HepG2 (cell line): ENCODE measurements at regions not wholly inside any gene's neighbourhood (a gene's known extent, or its start where the extent isn't known, plus 50 kb on each side); places are given as distances from the start of the nearest gene placed in this dataset.

Experiments
- ATAC-seq: fragments of 200-7000 bp; cut with Tn5 transposase; 3 replicates; pipeline ENCODE4 v1.9.1; 2020; ENCODE audit warnings: mild to moderate bottlenecking, moderate library complexity
- BruUV-seq: library from RNA; stranded (reverse); fragments of 400-500 nt; replicated peaks from 2 replicates; lab custom pipeline; 2021; lab: Mats Ljungman, UMichigan
- CTCF ChIA-PET: fragments of 300-600 bp; formaldehyde crosslinking; extraction: SDS; loops from one replicate; lab custom pipeline; 2021; ENCODE audit warnings: low total read pairs, inconsistent platforms, low intra/inter-chr PET ratio; lab: Yijun Ruan, JAX
- POLR2A ChIA-PET: fragments of 350-600 bp; sonication (Branson Sonifier 250); formaldehyde crosslinking; loops from one replicate; lab custom pipeline; 2020; ENCODE audit warnings: antibody characterized with exemption, inconsistent platforms; lab: Yijun Ruan, JAX
- DNase-seq: peaks from one replicate; pipeline ENCODE4 v3.0.0-alpha.2; 2015; ENCODE audit warnings: low spot score
- FAIRE-seq: peaks from 3 replicates; lab custom pipeline; 2011; peaks lifted over from hg19 to GRCh38; lab: Jason Lieb, UNC
- H2AFZ ChIP-seq: one replicate; pipeline ENCODE4 v1.6.1; 2011; ENCODE audit warnings: low read length, inconsistent platforms
- H3K27ac ChIP-seq: fragments of 300-600 bp; 3 replicates; pipeline ENCODE4 v1.8.0; 2011; ENCODE audit warnings: mixed run types, mild to moderate bottlenecking, mixed read lengths, low read length, inconsistent platforms; ENCODE audit not compliant: insufficient read depth; ENCODE audit errors: extremely low read length
- H3K27me3 ChIP-seq, 2 experiments: fragments of 200-600 bp in 1 of 2; 2 replicates in 1 of 2; 3 replicates in 1 of 2; pipeline versions ENCODE4 v1.6.0 to v1.8.0; 2011; ENCODE audit warnings: low read length in 2 of 2, mild to moderate bottlenecking in 2 of 2, moderate library complexity in 2 of 2, inconsistent platforms in 1 of 2; ENCODE audit not compliant: insufficient read depth in 2 of 2, control insufficient read depth in 1 of 2
- H3K36me3 ChIP-seq, 2 experiments: fragments of 200-600 bp in 1 of 2; replicated peaks in 1 of 2; 2 replicates in 1 of 2; 3 replicates in 1 of 2; pipeline versions ENCODE4 v1.5.1 to v1.8.0; 2011; ENCODE audit warnings: low read length in 2 of 2, inconsistent platforms in 1 of 2; ENCODE audit not compliant: insufficient read depth in 2 of 2, control insufficient read depth in 1 of 2
- H3K4me1 ChIP-seq: 2 replicates; pipeline ENCODE4 v1.5.1; 2012; ENCODE audit warnings: low read length, inconsistent platforms; ENCODE audit not compliant: insufficient read depth
- H3K4me2 ChIP-seq: 2 replicates; pipeline ENCODE4 v1.6.0; 2011; ENCODE audit warnings: low read depth, low read length, inconsistent platforms
- H3K4me3 ChIP-seq, 3 experiments: fragments of 200-600 bp in 1 of 3; sonication (generic), shearing (Covaris generic) in 1 of 3; replicated peaks in 1 of 3; 2 replicates each; pipeline ENCODE4 v1.5.1; 2011 to 2016; ENCODE audit warnings: low read length in 3 of 3, inconsistent platforms in 2 of 3, low read depth in 2 of 3, mild to moderate bottlenecking in 2 of 3, control low read depth in 1 of 3, mixed read lengths in 1 of 3; ENCODE audit not compliant: insufficient read depth in 1 of 3
- H3K79me2 ChIP-seq: one replicate; pipeline ENCODE4 v1.6.1; 2011; ENCODE audit warnings: low read length, inconsistent platforms; ENCODE audit not compliant: insufficient read depth
- H3K9ac ChIP-seq: 2 replicates; pipeline ENCODE4 v1.6.0; 2011; ENCODE audit warnings: mild to moderate bottlenecking, low read depth, low read length, inconsistent platforms; ENCODE audit not compliant: insufficient read depth
- H3K9me3 ChIP-seq: 2 replicates; pipeline ENCODE4 v1.5.1; 2012; ENCODE audit warnings: mild to moderate bottlenecking, low read length
- H4K20me1 ChIP-seq: 2 replicates; pipeline ENCODE4 v1.6.0; 2011; ENCODE audit warnings: inconsistent platforms, mild to moderate bottlenecking, low read length, moderate library complexity; ENCODE audit not compliant: insufficient read depth
- HOXD1 ChIP-seq: sonication (generic); formaldehyde crosslinking; IDR thresholded peaks from 2 replicates; pipeline ENCODE4 v1.5.0; 2020; ENCODE audit warnings: missing genetic modification reagents
- KAT8 ChIP-seq: IDR thresholded peaks from 2 replicates; pipeline ENCODE4 v1.6.1; 2016; ENCODE audit warnings: missing genetic modification reagents, missing compliant biosample characterization
- KLF6 ChIP-seq: IDR thresholded peaks from 2 replicates; pipeline ENCODE4 v1.8.0; 2016; ENCODE audit warnings: missing biosample characterization, missing genetic modification reagents
- MAFF ChIP-seq: IDR thresholded peaks from 2 replicates; pipeline ENCODE4 v1.6.1; 2011; ENCODE audit warnings: low read depth, low read length, improper control_type of control experiment
- RFXAP ChIP-seq: sonication (generic); formaldehyde crosslinking; IDR thresholded peaks from 2 replicates; pipeline ENCODE4 v1.4.0; 2020; ENCODE audit warnings: missing genetic modification reagents, borderline replicate concordance
- SP5 ChIP-seq: IDR thresholded peaks from 2 replicates; pipeline ENCODE4 v1.6.1; 2016; ENCODE audit warnings: low read depth, borderline replicate concordance
- ZNF317 ChIP-seq: sonication (generic); formaldehyde crosslinking; IDR thresholded peaks from 2 replicates; pipeline ENCODE4 v1.5.0; 2020; ENCODE audit warnings: mild to moderate bottlenecking, missing genetic modification reagents
- WGBS: methylation state at CpG from one replicate; pipeline ENCODE4 v1.1.6; 2017; ENCODE audit warnings: low lambda C conversion rate; 5-methylcytosine and 5-hydroxymethylcytosine counted together
- in situ Hi-C: cut with HindIII; loops from 2 replicates; pipeline ENCODE4 v1.10.0; 2017; ENCODE audit warnings: low pct_unique_long_range_greater_than_20kb; ENCODE audit not compliant: extremely low pct_ligation_motif_present
- intact Hi-C: fragments of 100-400 bp; cut with micrococcal nuclease; formaldehyde crosslinking; loops from one replicate; pipeline ENCODE4 v1.10.0; 2022; ENCODE audit not compliant: unreplicated experiment
- TF ChIP-seq, protein P1 (sequence below): sonication (generic); formaldehyde crosslinking; IDR thresholded peaks from 2 replicates; pipeline ENCODE4 v1.4.0; 2020; ENCODE audit warnings: missing genetic modification reagents, borderline replicate concordance
- TF ChIP-seq, protein P2 (sequence below): sonication (generic); formaldehyde crosslinking; IDR thresholded peaks from 2 replicates; pipeline ENCODE4 v1.4.0; 2020; ENCODE audit warnings: mild to moderate bottlenecking, missing genetic modification reagents
- TF ChIP-seq, protein P3 (sequence below): sonication (generic); formaldehyde crosslinking; IDR thresholded peaks from 2 replicates; pipeline ENCODE4 v1.4.0; 2020; ENCODE audit warnings: missing genetic modification reagents, borderline replicate concordance
- TF ChIP-seq, protein P4 (sequence below): sonication (generic); formaldehyde crosslinking; IDR thresholded peaks from 2 replicates; pipeline ENCODE4 v1.5.0; 2020; ENCODE audit warnings: missing genetic modification reagents

DNA sequence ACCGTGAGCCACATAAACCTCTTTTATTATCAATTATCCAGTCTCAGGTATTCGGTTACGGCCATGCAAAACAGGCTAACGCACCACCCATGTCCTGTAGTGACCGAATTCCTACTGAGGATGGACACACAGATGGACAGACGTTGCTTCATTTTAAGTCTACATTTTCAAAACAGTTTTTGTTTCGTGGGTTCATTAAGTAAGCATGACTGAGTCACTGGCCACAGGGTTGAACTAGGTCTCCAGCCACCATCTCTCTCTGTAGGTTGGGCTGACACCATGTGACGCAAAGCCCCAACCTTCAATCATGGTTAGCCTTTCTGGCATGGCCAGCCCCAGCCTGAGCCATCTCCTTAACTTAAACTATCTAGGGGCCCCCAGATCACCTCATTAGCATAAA is 110.0 kb upstream of the SLC22A23 start:
- ATAC-seq (no peak), FAIRE-seq (no peak), DNase-seq (no peak)
- ChIA-PET POLR2A (no interaction called here), CTCF (no interaction called here)
- BruUV-seq = no TSS peak
- H3K79me2 ChIP-seq = no peaks in the 10 kb centered on the region
- peaks cover 18% of the 10 kb centered on the region for H3K4me1 ChIP-seq
- intact Hi-C loops = no loop called here
- no peak overlapping the region for H3K27ac ChIP-seq
- H3K4me2 ChIP-seq = no peak overlapping the region
- in situ Hi-C loops = no loop called here
- no peak for TF ChIP-seq MAFF
- TF ChIP-seq RFXAP (CRISPR knock-in tag) = no peak
- TF ChIP-seq HOXD1 (CRISPR knock-in tag) = no peak
- TF ChIP-seq KLF6 (CRISPR knock-in tag) = no peak
- TF ChIP-seq, protein P1, sequence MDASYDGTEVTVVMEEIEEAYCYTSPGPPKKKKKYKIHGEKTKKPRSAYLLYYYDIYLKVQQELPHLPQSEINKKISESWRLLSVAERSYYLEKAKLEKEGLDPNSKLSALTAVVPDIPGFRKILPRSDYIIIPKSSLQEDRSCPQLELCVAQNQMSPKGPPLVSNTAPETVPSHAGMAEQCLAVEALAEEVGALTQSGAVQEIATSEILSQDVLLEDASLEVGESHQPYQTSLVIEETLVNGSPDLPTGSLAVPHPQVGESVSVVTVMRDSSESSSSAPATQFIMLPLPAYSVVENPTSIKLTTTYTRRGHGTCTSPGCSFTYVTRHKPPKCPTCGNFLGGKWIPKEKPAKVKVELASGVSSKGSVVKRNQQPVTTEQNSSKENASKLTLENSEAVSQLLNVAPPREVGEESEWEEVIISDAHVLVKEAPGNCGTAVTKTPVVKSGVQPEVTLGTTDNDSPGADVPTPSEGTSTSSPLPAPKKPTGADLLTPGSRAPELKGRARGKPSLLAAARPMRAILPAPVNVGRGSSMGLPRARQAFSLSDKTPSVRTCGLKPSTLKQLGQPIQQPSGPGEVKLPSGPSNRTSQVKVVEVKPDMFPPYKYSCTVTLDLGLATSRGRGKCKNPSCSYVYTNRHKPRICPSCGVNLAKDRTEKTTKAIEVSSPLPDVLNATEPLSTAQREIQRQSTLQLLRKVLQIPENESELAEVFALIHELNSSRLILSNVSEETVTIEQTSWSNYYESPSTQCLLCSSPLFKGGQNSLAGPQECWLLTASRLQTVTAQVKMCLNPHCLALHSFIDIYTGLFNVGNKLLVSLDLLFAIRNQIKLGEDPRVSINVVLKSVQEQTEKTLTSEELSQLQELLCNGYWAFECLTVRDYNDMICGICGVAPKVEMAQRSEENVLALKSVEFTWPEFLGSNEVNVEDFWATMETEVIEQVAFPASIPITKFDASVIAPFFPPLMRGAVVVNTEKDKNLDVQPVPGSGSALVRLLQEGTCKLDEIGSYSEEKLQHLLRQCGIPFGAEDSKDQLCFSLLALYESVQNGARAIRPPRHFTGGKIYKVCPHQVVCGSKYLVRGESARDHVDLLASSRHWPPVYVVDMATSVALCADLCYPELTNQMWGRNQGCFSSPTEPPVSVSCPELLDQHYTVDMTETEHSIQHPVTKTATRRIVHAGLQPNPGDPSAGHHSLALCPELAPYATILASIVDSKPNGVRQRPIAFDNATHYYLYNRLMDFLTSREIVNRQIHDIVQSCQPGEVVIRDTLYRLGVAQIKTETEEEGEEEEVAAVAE (CRISPR knock-in tag) = no peak
- no peak for TF ChIP-seq SP5
- no peak for TF ChIP-seq KAT8
- TF ChIP-seq, protein P2, sequence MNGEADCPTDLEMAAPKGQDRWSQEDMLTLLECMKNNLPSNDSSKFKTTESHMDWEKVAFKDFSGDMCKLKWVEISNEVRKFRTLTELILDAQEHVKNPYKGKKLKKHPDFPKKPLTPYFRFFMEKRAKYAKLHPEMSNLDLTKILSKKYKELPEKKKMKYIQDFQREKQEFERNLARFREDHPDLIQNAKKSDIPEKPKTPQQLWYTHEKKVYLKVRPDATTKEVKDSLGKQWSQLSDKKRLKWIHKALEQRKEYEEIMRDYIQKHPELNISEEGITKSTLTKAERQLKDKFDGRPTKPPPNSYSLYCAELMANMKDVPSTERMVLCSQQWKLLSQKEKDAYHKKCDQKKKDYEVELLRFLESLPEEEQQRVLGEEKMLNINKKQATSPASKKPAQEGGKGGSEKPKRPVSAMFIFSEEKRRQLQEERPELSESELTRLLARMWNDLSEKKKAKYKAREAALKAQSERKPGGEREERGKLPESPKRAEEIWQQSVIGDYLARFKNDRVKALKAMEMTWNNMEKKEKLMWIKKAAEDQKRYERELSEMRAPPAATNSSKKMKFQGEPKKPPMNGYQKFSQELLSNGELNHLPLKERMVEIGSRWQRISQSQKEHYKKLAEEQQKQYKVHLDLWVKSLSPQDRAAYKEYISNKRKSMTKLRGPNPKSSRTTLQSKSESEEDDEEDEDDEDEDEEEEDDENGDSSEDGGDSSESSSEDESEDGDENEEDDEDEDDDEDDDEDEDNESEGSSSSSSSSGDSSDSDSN = no peak
- no peak for TF ChIP-seq ZNF317
- TF ChIP-seq, protein P3, sequence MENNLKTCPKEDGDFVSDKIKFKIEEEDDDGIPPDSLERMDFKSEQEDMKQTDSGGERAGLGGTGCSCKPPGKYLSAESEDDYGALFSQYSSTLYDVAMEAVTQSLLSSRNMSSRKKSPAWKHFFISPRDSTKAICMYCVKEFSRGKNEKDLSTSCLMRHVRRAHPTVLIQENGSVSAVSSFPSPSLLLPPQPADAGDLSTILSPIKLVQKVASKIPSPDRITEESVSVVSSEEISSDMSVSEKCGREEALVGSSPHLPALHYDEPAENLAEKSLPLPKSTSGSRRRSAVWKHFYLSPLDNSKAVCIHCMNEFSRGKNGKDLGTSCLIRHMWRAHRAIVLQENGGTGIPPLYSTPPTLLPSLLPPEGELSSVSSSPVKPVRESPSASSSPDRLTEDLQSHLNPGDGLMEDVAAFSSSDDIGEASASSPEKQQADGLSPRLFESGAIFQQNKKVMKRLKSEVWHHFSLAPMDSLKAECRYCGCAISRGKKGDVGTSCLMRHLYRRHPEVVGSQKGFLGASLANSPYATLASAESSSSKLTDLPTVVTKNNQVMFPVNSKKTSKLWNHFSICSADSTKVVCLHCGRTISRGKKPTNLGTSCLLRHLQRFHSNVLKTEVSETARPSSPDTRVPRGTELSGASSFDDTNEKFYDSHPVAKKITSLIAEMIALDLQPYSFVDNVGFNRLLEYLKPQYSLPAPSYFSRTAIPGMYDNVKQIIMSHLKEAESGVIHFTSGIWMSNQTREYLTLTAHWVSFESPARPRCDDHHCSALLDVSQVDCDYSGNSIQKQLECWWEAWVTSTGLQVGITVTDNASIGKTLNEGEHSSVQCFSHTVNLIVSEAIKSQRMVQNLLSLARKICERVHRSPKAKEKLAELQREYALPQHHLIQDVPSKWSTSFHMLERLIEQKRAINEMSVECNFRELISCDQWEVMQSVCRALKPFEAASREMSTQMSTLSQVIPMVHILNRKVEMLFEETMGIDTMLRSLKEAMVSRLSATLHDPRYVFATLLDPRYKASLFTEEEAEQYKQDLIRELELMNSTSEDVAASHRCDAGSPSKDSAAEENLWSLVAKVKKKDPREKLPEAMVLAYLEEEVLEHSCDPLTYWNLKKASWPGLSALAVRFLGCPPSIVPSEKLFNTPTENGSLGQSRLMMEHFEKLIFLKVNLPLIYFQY (CRISPR knock-in tag) = no peak
- TF ChIP-seq, protein P4, sequence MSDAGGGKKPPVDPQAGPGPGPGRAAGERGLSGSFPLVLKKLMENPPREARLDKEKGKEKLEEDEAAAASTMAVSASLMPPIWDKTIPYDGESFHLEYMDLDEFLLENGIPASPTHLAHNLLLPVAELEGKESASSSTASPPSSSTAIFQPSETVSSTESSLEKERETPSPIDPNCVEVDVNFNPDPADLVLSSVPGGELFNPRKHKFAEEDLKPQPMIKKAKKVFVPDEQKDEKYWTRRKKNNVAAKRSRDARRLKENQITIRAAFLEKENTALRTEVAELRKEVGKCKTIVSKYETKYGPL (CRISPR knock-in tag) = no peak
- H3K9me3 ChIP-seq = no peaks in the 10 kb centered on the region
- H3K36me3 ChIP-seq = no peaks in the 10 kb centered on the region
- peaks cover 0 to 21% of the 10 kb centered on the region in 2 experiments; a peak in 3 of 5 replicates for H3K27me3 ChIP-seq
- no peak overlapping the region for H2AFZ ChIP-seq
- no peak overlapping the region for H3K4me3 ChIP-seq
- H3K9ac ChIP-seq = no peak overlapping the region
- 55% methylated on average over 8 of the region's 8 CpGs for WGBS
- H4K20me1 ChIP-seq = no peaks in the 10 kb centered on the region
